ENCODE measurements at regions not wholly inside any gene's neighbourhood (a gene's known extent, or its start where the extent isn't known, plus 50 kb on each side); places are given as distances from the start of the nearest gene placed in this dataset.

DNA sequence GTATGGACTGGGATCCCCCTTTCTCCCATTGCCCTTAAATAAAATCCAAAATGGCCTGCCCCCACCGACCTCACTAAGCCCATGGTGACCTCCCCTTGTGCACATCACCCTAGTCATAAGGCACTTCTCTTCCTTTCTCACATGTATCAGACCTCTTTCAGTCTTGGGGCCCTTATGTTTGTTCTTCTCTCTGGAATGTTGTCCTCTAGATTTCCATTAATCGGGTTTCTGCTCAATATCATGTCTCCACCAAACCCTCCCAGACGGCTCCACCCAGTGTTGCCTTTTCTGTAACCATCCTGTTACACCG is 196.3 kb downstream of the ERCC6L2 start:
- Histone ChIP-seq H3K27me3 (replicated peaks; ENCODE audit: insufficient read depth) (no peaks in the 10 kb centered on the region), H3K36me3 (no peaks in the 10 kb centered on the region), H3K27ac (no peak overlapping the region), H3K4me3 (no peak overlapping the region), H3K4me1 (replicated peaks) (peaks cover 19% of the 10 kb centered on the region), H3K9me3 (no peaks in the 10 kb centered on the region)
- intact Hi-C loops (cut with DNase I) = no loop called here
- DNase-seq (ENCODE audit: low spot score) = no peak
- TF ChIP-seq POLR2AphosphoS5 (IDR thresholded peaks at IDR 0.05) (no peak), POLR2A (IDR thresholded peaks at IDR 0.05) (no peak)
- TF ChIP-seq, protein P1, sequence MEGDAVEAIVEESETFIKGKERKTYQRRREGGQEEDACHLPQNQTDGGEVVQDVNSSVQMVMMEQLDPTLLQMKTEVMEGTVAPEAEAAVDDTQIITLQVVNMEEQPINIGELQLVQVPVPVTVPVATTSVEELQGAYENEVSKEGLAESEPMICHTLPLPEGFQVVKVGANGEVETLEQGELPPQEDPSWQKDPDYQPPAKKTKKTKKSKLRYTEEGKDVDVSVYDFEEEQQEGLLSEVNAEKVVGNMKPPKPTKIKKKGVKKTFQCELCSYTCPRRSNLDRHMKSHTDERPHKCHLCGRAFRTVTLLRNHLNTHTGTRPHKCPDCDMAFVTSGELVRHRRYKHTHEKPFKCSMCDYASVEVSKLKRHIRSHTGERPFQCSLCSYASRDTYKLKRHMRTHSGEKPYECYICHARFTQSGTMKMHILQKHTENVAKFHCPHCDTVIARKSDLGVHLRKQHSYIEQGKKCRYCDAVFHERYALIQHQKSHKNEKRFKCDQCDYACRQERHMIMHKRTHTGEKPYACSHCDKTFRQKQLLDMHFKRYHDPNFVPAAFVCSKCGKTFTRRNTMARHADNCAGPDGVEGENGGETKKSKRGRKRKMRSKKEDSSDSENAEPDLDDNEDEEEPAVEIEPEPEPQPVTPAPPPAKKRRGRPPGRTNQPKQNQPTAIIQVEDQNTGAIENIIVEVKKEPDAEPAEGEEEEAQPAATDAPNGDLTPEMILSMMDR (IDR thresholded peaks at IDR 0.05) = no peak
- 91% methylated on average over 4 of the region's 4 CpGs for WGBS

DNA sequence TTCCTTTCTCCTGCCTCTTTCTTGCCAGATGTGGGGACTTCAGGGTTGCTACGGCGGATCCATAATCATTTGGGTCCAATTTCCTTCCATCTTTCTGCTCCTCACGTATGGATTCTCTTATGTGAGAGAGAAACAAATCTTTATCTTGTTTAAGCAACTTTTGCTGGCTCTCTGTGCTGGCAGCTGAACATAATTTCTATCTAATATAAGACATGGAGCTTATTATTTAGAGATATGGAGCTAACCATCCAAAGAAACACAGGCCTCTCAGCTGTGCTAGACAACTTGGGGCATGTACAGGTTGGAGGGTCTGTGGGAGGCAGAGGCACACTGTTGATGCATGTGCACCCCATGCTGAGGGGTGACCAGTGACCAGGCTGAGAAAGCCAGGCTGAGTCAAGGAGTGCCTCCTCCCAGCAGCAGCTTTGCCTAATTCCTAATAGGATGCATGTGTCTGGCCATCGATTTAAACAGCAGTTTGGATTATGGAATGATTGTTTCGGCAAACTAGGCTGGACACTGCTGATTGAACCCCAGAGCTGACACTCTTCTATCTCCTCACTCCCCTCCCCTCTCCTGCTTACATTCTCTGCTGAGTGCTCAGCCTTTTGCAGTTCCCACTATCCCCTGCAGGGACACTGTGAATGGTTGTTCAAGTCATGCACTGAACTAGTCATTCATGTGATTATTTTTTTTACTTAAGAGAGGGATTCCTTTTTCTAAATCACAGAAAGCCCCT is 195.8 kb downstream of the ERCC6L2 start:
- H3K27me3 ChIP-seq (replicated peaks; ENCODE audit: insufficient read depth) = no peaks in the 10 kb centered on the region
- H3K9me3 ChIP-seq = no peaks in the 10 kb centered on the region
- no peak overlapping the region for H3K4me3 ChIP-seq
- 88% methylated on average over 5 of the region's 5 CpGs for WGBS
- intact Hi-C loops (cut with DNase I) = no loop called here
- peak overlapping the region in 1 of 2 donors; percentile 71 for H3K27ac ChIP-seq
- TF ChIP-seq, protein P1 (IDR thresholded peaks at IDR 0.05) = peak in 2 of 4 experiments; percentile 15 to 34
- TF ChIP-seq POLR2AphosphoS5 (IDR thresholded peaks at IDR 0.05) (no peak), POLR2A (IDR thresholded peaks at IDR 0.05) (no peak)
- peaks cover 19% of the 10 kb centered on the region for H3K4me1 ChIP-seq (replicated peaks)
- no peaks in the 10 kb centered on the region for H3K36me3 ChIP-seq
- no peak for DNase-seq (ENCODE audit: low spot score)

GRCh38 chr9:96069629-96070220 is 194.2 kb downstream of the ERCC6L2 start:
- Histone ChIP-seq H3K27me3 (replicated peaks; ENCODE audit: insufficient read depth) (no peaks in the 10 kb centered on the region), H3K4me3 (no peak overlapping the region), H3K9me3 (no peaks in the 10 kb centered on the region), H3K36me3 (no peaks in the 10 kb centered on the region), H3K4me1 (replicated peaks) (peaks cover 19% of the 10 kb centered on the region), H3K27ac (peak overlapping the region; percentile 60 to 71)
- no peak for TF ChIP-seq POLR2A (IDR thresholded peaks at IDR 0.05)
- TF ChIP-seq, protein P1 (IDR thresholded peaks at IDR 0.05) = no peak
- no peak for TF ChIP-seq POLR2AphosphoS5 (IDR thresholded peaks at IDR 0.05)
- intact Hi-C loops (cut with DNase I) = loop anchor here (10.0 kb wide), 1 partner anchor 85 kb away; no protein-coding TSS in a partner anchor
- DNase-seq (ENCODE audit: low spot score) = no peak
- WGBS = 93% methylated on average over 8 of the region's 8 CpGs

GRCh38 chr9:96068511-96068910 is 193.0 kb downstream of the ERCC6L2 start:
- intact Hi-C loops (cut with DNase I) = loop anchor here (10.0 kb wide), 1 partner anchor 86 kb away; no protein-coding TSS in a partner anchor
- Histone ChIP-seq H3K27ac (peak overlapping the region; percentile 60 to 71), H3K4me3 (no peak overlapping the region), H3K36me3 (no peaks in the 10 kb centered on the region), H3K27me3 (replicated peaks; ENCODE audit: insufficient read depth) (no peaks in the 10 kb centered on the region), H3K4me1 (replicated peaks) (peaks cover 12% of the 10 kb centered on the region), H3K9me3 (no peaks in the 10 kb centered on the region)
- TF ChIP-seq, protein P1 (IDR thresholded peaks at IDR 0.05) = no peak
- peak; percentile 51 for TF ChIP-seq POLR2AphosphoS5 (IDR thresholded peaks at IDR 0.05)
- DNase-seq (ENCODE audit: low spot score) = peak; percentile 81
- 29% methylated on average over 11 of the region's 11 CpGs for WGBS

DNA sequence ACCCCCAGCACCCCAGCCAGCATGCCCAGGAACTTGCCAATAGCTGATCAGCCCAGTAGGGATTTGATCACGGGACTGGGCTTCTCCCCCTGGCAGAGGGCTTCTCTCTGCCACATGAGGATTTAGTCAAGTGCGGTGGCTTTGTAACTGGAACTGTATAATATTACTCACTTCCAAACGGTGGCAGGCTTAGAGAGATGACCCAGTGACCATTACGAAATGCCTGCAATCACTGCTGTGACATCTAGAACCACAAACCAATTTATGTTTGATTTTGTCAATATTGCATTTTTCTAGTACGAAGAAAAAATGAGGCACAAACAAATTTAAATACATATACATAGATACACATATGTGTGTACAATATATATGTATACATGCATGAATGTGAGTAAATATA is 192.1 kb downstream of the ERCC6L2 start:
- H3K9me3 ChIP-seq = no peaks in the 10 kb centered on the region
- H3K4me3 ChIP-seq = no peak overlapping the region
- H3K36me3 ChIP-seq = no peaks in the 10 kb centered on the region
- no peaks in the 10 kb centered on the region for H3K27me3 ChIP-seq (replicated peaks; ENCODE audit: insufficient read depth)
- 87% methylated on average over 5 of the region's 5 CpGs for WGBS
- peak overlapping the region; percentile 26 to 60 for H3K27ac ChIP-seq
- intact Hi-C loops (cut with DNase I) = loop anchor here (10.0 kb wide), 1 partner anchor 87 kb away; no protein-coding TSS in a partner anchor
- no peak for DNase-seq (ENCODE audit: low spot score)
- TF ChIP-seq POLR2AphosphoS5 (IDR thresholded peaks at IDR 0.05) (no peak), POLR2A (IDR thresholded peaks at IDR 0.05) (no peak)
- TF ChIP-seq, protein P1 (IDR thresholded peaks at IDR 0.05) = no peak
- H3K4me1 ChIP-seq (replicated peaks) = peaks cover 12% of the 10 kb centered on the region

Measured in prostate gland (tissue), 2 donors.